ENCODE measurements at regions not wholly inside any gene's neighbourhood (a gene's known extent, or its start where the extent isn't known, plus 50 kb on each side); places are given as distances from the start of the nearest gene placed in this dataset.

DNA sequence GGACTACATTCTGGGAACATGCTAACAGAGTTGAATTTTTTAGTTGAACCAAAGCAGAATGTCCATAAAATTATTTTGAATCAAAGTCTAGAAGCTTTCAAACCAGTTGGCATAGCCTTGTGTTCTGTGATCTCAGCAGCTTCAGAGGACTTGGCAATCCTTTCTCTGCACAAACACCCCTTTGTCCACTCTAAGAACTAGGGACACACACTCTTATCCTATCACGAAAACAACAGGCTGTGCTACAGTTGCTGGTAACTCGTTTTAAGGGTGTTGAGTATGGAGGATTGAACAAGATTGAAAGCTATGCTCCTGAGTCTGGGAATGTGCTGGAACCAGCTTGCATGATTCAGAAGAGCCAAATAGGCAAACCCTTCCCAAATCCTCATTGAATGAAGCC is 76.4 kb upstream of the PRSS58 start:
- TF ChIP-seq GABPA (IDR thresholded peaks at IDR 0.05; ENCODE audit: low read depth) (no peak), SPI1 (IDR thresholded peaks at IDR 0.05; ENCODE audit: borderline replicate concordance, low read depth) (no peak), POLR2AphosphoS5 (IDR thresholded peaks at IDR 0.05; ENCODE audit: low read depth) (no peak)
- TF ChIP-seq, protein P1, sequence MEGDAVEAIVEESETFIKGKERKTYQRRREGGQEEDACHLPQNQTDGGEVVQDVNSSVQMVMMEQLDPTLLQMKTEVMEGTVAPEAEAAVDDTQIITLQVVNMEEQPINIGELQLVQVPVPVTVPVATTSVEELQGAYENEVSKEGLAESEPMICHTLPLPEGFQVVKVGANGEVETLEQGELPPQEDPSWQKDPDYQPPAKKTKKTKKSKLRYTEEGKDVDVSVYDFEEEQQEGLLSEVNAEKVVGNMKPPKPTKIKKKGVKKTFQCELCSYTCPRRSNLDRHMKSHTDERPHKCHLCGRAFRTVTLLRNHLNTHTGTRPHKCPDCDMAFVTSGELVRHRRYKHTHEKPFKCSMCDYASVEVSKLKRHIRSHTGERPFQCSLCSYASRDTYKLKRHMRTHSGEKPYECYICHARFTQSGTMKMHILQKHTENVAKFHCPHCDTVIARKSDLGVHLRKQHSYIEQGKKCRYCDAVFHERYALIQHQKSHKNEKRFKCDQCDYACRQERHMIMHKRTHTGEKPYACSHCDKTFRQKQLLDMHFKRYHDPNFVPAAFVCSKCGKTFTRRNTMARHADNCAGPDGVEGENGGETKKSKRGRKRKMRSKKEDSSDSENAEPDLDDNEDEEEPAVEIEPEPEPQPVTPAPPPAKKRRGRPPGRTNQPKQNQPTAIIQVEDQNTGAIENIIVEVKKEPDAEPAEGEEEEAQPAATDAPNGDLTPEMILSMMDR (IDR thresholded peaks at IDR 0.05; ENCODE audit: insufficient read depth, low read length), result no peak
- TF ChIP-seq, protein P2, sequence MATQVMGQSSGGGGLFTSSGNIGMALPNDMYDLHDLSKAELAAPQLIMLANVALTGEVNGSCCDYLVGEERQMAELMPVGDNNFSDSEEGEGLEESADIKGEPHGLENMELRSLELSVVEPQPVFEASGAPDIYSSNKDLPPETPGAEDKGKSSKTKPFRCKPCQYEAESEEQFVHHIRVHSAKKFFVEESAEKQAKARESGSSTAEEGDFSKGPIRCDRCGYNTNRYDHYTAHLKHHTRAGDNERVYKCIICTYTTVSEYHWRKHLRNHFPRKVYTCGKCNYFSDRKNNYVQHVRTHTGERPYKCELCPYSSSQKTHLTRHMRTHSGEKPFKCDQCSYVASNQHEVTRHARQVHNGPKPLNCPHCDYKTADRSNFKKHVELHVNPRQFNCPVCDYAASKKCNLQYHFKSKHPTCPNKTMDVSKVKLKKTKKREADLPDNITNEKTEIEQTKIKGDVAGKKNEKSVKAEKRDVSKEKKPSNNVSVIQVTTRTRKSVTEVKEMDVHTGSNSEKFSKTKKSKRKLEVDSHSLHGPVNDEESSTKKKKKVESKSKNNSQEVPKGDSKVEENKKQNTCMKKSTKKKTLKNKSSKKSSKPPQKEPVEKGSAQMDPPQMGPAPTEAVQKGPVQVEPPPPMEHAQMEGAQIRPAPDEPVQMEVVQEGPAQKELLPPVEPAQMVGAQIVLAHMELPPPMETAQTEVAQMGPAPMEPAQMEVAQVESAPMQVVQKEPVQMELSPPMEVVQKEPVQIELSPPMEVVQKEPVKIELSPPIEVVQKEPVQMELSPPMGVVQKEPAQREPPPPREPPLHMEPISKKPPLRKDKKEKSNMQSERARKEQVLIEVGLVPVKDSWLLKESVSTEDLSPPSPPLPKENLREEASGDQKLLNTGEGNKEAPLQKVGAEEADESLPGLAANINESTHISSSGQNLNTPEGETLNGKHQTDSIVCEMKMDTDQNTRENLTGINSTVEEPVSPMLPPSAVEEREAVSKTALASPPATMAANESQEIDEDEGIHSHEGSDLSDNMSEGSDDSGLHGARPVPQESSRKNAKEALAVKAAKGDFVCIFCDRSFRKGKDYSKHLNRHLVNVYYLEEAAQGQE (IDR thresholded peaks at IDR 0.05; ENCODE audit: insufficient replicate concordance, low read depth), result no peak
- DNase-seq (ENCODE audit: low read depth in 1 of 2, low spot score in 1 of 2), result no peak
- H3K4me3 ChIP-seq (replicated peaks; ENCODE audit: insufficient read depth, low read length), result no peak overlapping the region
- no peak overlapping the region for H3K27ac ChIP-seq (replicated peaks)
- no peaks in the 10 kb centered on the region for H3K27me3 ChIP-seq (ENCODE audit: insufficient read depth, poor library complexity, severe bottlenecking)

DNA sequence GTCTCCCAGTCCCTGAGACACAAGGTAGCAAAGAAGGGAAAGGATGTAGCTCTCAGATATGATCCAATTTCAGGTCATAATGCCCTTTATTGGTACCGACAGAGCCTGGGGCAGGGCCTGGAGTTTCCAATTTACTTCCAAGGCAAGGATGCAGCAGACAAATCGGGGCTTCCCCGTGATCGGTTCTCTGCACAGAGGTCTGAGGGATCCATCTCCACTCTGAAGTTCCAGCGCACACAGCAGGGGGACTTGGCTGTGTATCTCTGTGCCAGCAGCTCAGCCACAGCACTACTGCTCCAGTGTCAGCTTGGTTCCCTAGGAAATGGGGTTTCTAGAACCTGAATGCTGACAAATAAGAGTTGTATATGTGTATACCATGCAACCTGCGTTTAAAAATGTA is 74.6 kb upstream of the PRSS58 start:
- DNase-seq (ENCODE audit: low read depth in 1 of 2, low spot score in 1 of 2), result no peak
- H3K27ac ChIP-seq (replicated peaks), result no peak overlapping the region
- no peaks in the 10 kb centered on the region for H3K27me3 ChIP-seq (ENCODE audit: insufficient read depth, poor library complexity, severe bottlenecking)
- no peak overlapping the region for H3K4me3 ChIP-seq (replicated peaks; ENCODE audit: insufficient read depth, low read length)
- TF ChIP-seq, protein P2 (IDR thresholded peaks at IDR 0.05; ENCODE audit: insufficient replicate concordance, low read depth), result no peak
- TF ChIP-seq POLR2AphosphoS5 (IDR thresholded peaks at IDR 0.05; ENCODE audit: low read depth), result no peak
- no peak for TF ChIP-seq SPI1 (IDR thresholded peaks at IDR 0.05; ENCODE audit: borderline replicate concordance, low read depth)
- TF ChIP-seq, protein P1 (IDR thresholded peaks at IDR 0.05; ENCODE audit: insufficient read depth, low read length), result no peak
- no peak for TF ChIP-seq GABPA (IDR thresholded peaks at IDR 0.05; ENCODE audit: low read depth)

DNA sequence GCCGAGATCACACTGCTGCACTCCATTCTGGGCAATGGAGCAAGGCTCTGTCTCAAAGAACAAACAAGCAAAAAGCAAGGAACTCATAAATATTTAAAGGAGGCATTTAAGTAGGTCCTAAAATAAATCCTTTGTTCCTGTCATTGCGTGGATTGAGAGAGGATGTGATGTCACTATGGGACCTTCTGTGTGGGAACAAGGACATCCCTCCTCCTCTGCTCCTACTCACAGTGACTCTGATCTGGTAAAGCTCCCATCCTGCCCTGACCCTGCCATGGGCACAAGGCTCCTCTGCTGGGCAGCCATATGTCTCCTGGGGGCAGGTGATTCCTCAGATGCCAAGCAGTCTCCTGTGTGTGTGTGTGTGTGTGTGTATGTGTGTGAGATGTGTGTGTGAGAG is 74.1 kb upstream of the PRSS58 start:
- H3K4me3 ChIP-seq (replicated peaks; ENCODE audit: insufficient read depth, low read length), result no peak overlapping the region
- TF ChIP-seq, protein P1 (IDR thresholded peaks at IDR 0.05; ENCODE audit: insufficient read depth, low read length), result no peak
- TF ChIP-seq, protein P2 (IDR thresholded peaks at IDR 0.05; ENCODE audit: insufficient replicate concordance, low read depth), result no peak
- TF ChIP-seq GABPA (IDR thresholded peaks at IDR 0.05; ENCODE audit: low read depth) (no peak), SPI1 (IDR thresholded peaks at IDR 0.05; ENCODE audit: borderline replicate concordance, low read depth) (no peak), POLR2AphosphoS5 (IDR thresholded peaks at IDR 0.05; ENCODE audit: low read depth) (no peak)
- H3K27me3 ChIP-seq (ENCODE audit: insufficient read depth, poor library complexity, severe bottlenecking), result no peaks in the 10 kb centered on the region
- no peak for DNase-seq (ENCODE audit: low read depth in 1 of 2, low spot score in 1 of 2)
- H3K27ac ChIP-seq (replicated peaks), result no peak overlapping the region
